ENCODE measurements at regions not wholly inside any gene's neighbourhood (a gene's known extent, or its start where the extent isn't known, plus 50 kb on each side); places are given as distances from the start of the nearest gene placed in this dataset.

- no peak for DNase-seq (ENCODE audit: low read depth in 2 of 2)
Observed at GRCh38 chr4:57607566-57608180, 497.5 kb upstream of the IGFBP7 start.

GRCh38 chr4:57605376-57605775 is 495.2 kb upstream of the IGFBP7 start:
- DNase-seq (ENCODE audit: low read depth in 2 of 2) = no peak

DNA sequence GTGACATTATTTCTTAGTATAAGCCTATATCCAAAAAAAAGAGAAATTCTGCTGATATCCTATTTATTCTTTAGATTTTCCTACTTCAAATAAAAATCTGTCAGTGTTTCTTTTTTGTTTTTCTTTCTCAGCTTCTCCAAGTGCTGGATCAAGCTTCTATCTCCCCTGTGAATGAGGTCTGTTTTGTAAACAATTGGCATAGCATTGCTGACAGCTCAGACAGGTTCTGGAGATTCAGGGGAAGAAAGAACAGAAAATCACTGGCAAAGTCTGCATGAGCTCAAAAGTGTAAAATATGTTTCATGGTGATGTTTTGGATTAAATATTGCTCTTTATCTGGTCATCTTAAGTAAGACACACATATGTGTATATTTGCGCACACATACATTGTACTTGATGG is 492.0 kb upstream of the IGFBP7 start:
- no peak for DNase-seq (ENCODE audit: low read depth in 2 of 2)

- DNase-seq (ENCODE audit: low read depth in 2 of 2) = no peak
Observed at GRCh38 chr4:57591073-57591472, 480.9 kb upstream of the IGFBP7 start.

- DNase-seq (ENCODE audit: low read depth in 2 of 2) = no peak
Observed at GRCh38 chr4:57588557-57588956, 478.4 kb upstream of the IGFBP7 start.

DNA sequence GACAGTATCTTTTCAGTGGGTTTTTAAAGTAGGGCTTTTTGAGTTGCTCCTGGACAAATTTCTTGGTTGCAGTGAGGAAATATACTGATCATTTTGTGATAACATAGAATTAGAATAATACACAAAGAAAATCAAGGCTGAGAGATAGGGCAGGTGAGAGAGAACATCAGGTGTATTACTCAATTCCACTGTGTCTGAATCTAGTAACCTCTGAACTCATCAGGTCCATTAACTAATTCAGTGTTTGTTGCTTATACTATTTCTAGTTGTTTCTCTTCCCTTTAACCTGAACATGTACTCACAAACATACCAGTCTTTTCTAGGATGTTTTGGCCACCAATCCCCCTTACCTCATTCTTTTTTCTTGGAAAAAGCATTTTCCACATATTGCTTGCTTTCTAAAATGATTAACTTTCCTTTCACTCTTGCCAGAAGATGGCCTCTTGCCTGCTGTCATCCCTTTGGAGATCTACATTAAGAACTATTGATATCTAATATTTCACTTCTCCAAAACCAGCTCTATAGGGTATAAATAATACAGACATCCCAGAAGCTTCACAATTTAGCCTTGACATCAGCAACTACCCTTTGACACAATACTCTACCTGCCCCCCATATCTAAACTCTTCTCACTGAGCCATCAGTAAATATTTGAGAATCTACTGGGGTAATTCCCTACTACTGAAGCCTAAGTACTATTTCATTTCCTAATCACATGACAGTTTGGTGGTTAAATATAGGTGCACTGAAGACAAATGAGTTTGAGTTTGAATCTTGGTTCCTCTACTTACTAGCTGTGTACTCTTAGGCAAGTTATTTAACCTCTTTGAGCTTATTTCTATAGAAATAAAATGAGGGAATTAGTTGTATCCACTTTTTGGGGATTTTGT is 470.8 kb upstream of the IGFBP7 start:
- DNase-seq (ENCODE audit: low read depth in 2 of 2) = no peak

GRCh38 chr4:57575426-57575825 is 465.2 kb upstream of the IGFBP7 start:
- DNase-seq (ENCODE audit: low read depth in 2 of 2) = no peak

DNA sequence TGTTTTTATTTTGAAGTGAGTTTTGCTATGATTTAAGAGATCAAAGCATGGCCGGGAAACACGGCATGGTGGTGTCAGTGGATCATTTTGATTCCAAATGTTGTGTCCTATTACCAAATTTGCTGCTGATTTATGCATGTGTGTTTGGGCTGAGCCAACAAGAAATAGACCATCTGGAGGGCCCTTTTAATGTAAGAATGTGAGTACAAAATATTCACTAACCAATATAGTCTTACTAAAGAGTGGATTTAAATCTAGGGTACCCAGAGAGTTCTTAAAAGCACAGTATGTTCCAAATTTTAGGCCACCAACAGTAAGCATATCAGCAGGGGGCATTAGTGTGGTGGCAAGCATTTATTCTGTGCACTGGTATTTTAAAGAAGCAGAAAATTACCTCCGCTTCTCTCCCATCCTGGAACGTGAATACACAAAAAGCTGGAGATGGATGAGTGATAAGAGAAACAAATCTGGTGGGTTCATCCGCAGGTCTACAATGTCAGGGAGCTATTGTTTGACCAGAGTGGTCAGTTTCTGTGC is 444.4 kb upstream of the IGFBP7 start:
- no peak for DNase-seq (ENCODE audit: low read depth in 2 of 2)

GRCh38 chr4:57553728-57554127 is 443.5 kb upstream of the IGFBP7 start:
- DNase-seq (ENCODE audit: low read depth in 2 of 2) = no peak

DNA sequence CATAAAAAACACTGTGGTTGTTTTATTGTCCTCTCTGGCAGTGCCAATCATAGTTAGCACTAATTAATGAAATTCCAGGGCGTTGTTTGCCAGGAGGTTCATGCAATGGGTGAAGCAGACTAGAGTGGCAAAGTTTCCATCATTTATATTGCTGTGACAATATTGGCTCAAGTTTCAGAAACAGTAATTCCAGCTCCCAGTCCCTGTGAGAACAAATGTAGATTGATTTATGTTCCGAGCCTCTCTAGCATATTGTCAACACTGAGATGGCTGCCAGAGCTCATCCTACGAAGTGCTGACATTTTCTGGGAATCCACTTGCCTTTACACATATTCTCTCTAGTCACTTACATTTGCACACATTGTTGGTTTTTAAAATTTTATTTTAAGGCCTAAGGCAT is 440.0 kb upstream of the IGFBP7 start:
- DNase-seq (ENCODE audit: low read depth in 2 of 2) = no peak

GRCh38 chr4:57548856-57549255 is 438.7 kb upstream of the IGFBP7 start:
- DNase-seq (ENCODE audit: low read depth in 2 of 2) = no peak

DNA sequence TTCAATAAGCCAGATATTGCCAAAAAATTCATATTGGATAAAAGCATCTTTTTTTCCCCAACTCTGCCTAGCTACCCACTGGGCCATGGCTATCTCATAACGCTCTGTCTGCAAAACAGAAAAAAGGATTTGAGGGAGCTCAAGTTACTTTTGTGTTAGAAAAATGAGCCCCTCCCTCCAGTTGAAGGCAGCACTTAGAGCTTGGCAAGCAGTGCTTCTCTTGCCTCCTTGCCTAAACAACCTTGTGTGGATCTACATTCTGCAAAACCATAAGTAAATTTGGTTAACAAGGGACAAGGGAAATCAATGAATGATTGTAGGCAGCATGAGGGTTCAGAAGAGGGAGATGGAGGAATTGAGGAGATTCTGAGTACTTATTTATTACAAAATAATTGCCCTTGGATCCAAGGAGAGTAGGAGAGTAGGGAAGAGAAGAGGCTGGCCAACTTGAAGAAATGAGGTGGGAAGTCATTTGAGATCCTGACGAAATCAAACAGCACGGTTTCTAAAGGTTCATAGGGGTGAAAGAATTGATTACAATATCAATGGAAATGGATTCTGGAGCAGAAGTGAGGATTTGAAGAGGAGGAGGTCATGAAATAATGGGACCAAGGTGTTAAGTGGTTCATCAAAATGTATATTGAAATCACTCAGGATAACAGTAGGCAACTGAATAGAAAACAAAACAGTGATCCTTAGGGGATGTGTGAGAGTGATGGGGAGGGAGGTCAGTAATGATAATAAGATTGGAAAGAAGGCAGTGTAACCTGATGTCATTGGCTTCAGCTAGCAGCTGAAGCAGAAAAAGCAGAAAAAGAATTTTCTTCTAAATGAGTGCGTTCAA is 434.8 kb upstream of the IGFBP7 start:
- no peak for DNase-seq (ENCODE audit: low read depth in 2 of 2)

DNA sequence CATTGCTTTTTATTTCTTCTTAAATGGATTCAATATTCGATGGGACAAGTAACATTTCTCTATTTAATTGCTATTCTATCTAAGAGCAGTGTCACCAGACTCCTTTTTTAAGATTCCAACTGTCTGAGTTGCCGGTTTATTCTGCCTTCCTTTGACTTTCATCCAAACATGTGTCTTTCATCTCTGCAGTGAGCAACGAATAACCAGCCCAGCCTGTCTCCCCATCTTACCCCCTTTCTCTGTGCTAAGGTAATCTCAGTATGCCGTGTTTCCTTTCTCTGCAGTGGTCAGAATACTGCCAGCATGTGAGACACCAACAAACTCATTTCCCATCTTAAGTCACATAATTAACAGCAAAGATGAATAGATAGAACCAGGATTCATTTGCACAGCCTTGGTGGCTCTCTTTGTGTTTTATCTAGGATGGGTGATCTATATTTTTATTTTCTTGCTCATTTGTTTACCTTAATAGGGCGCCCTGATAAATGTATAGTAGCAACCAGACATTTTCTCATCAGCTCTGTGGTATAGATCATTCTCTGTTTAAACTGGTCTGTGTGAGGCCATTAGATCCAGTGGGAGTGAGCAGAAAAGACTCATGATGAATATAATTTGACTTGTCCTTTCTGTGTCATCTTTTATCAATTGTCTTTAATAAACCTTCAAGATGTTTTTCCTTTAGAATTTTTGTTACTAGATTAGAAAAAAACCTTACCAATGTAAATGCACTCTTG is 394.8 kb upstream of the IGFBP7 start:
- DNase-seq (ENCODE audit: low read depth in 2 of 2) = no peak

DNA sequence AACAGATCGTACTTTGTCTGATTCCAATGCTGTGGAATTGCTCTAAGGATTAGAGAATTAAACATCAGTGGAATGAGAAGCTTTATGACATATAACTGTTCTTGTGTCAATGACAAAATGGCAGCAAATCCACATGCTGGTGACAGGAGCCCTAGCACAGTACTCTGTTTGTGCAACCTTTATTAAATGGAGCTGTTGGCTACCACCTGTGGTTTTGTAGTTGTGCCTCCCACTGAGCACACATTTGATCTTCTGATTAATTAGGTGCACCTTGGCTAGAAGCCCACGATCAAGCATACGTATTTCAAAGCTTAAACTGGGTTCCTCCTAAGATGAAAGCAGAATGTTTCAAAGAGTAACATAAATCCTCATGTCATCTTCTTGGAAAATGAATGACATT is 394.0 kb upstream of the IGFBP7 start:
- no peak for DNase-seq (ENCODE audit: low read depth in 2 of 2)

- DNase-seq (ENCODE audit: low read depth in 2 of 2) = peak; percentile 5 to 8
Observed at GRCh38 chr4:57501720-57502119, 391.5 kb upstream of the IGFBP7 start.

- DNase-seq (ENCODE audit: low read depth in 2 of 2) = no peak
Observed at GRCh38 chr4:57499786-57500185, 389.6 kb upstream of the IGFBP7 start.

- no peak for DNase-seq (ENCODE audit: low read depth in 2 of 2)
Observed at GRCh38 chr4:57498251-57498650, 388.1 kb upstream of the IGFBP7 start.

- DNase-seq (ENCODE audit: low read depth in 2 of 2) = no peak
Observed at GRCh38 chr4:57496697-57497471, 386.7 kb upstream of the IGFBP7 start.

DNA sequence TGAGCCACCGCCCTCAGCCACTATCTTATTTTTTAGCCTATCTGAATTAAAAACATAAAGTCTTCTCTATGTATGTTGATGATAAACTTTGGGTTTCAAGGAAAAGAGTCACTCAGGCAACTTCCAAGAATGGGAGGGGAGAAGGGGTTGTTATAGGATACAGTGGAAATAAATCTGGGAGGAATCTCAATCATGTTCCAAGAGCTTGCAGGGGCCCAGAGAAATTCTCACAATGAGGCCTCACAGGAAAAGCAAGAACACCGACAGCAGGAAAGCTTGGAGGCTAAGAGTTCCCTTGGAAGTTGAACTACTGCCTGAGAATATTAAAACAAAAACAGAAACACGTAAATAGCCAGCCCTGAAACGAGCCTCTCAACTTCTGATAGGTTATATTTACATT is 384.6 kb upstream of the IGFBP7 start:
- DNase-seq (ENCODE audit: low read depth in 2 of 2) = no peak

DNA sequence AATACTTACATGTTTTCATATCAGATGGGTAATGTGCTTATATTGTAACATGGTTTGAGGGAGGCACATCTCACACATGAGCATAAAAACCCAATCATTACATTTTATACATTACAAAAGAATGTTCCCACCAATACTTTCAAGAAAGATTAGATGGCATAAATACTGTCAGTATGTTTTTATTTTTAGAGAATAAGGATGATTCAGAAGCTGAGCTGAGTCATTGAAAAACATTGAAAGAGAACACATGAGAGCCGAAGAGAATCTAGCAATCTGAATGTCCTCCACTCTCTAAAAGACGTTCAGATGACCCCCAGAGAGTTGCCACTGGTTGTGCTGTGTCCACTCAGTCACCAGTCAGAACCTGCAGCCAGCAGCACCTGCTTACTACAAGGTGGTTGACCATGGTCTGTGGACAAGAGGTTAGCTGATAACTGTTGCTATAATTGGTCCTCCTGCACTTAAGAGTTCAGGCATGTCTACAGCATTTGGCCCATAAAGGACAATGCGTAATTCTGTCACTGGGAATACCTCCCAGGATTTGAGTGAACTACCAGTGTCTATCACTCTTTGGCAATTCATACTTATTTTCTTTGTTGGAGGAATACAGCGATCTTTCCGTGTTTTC is 382.2 kb upstream of the IGFBP7 start:
- no peak for DNase-seq (ENCODE audit: low read depth in 2 of 2)
